Esophagus muscularis mucosa (tissue), 4 donors: ENCODE measurements at regions not wholly inside any gene's neighbourhood (a gene's known extent, or its start where the extent isn't known, plus 50 kb on each side); places are given as distances from the start of the nearest gene placed in this dataset.

Experiments used
- CTCF ChIP-seq, 3 experiments: fragments of 200-600 bp in 2 of 3; fragments of 450-650 bp in 1 of 3; sonication (generic) in 2 of 3; IDR thresholded peaks; one replicate each; pipeline ENCODE4 v1.5.1; 2017 to 2019; ENCODE audit warnings: antibody characterized with exemption in 3 of 3, mild to moderate bottlenecking in 2 of 3, moderate library complexity in 1 of 3
- EP300 ChIP-seq: sonication (generic); formaldehyde crosslinking; IDR thresholded peaks from one replicate; pipeline ENCODE4 v1.6.1; 2017; ENCODE audit warnings: antibody characterized with exemption
- POLR2A ChIP-seq: fragments of 450-650 bp; IDR thresholded peaks from one replicate; pipeline ENCODE4 v1.6.1; 2017; ENCODE audit warnings: antibody characterized with exemption, moderate library complexity, mild to moderate bottlenecking, low read depth
- POLR2AphosphoS5 ChIP-seq, 2 donors: sonication (generic); formaldehyde crosslinking; IDR thresholded peaks; one replicate each; pipeline ENCODE4 v1.6.1; 2017; ENCODE audit warnings: antibody characterized with exemption in 2 of 2

GRCh38 chr9:93825348-93826115, 129.6 kb downstream of the BARX1 start:
- no peak for TF ChIP-seq CTCF (IDR thresholded peaks at IDR 0.05)
- TF ChIP-seq EP300, result no peak
- no peak for TF ChIP-seq POLR2A
- no peak for TF ChIP-seq POLR2AphosphoS5 (IDR thresholded peaks at IDR 0.05)
